Mesenchymal stem cell (in vitro differentiated cells and primary cell): ENCODE measurements at regions not wholly inside any gene's neighbourhood (a gene's known extent, or its start where the extent isn't known, plus 50 kb on each side); places are given as distances from the start of the nearest gene placed in this dataset.
"Not testable (repeated sequence)": the region's sequence is repeated elsewhere in the genome, so short reads cannot be mapped to it uniquely, and the experiment has no call there.

Source experiments
- DNase-seq: peaks from one replicate; pipeline ENCODE4 v3.0.0-alpha.2; 2013
- H2AFZ ChIP-seq: one replicate; pipeline ENCODE4 v1.6.1; 2013; ENCODE audit warnings: low read depth, mild to moderate bottlenecking, control low read depth, inconsistent platforms, low read length, moderate library complexity
- H2AK5ac ChIP-seq: 2 replicates; pipeline ENCODE4 v1.6.1; 2013; ENCODE audit warnings: low read length, moderate library complexity, mild to moderate bottlenecking, inconsistent platforms; ENCODE audit not compliant: severe bottlenecking
- H2BK120ac ChIP-seq: one replicate; pipeline ENCODE4 v1.6.1; 2013; ENCODE audit warnings: low read depth, mild to moderate bottlenecking, inconsistent platforms, low read length, moderate library complexity
- H2BK12ac ChIP-seq, 2 experiments: one replicate each; pipeline ENCODE4 v1.6.1; 2013; ENCODE audit warnings: inconsistent platforms in 2 of 2, low read length in 2 of 2, mild to moderate bottlenecking in 2 of 2, moderate library complexity in 2 of 2, control low read depth in 1 of 2
- H2BK15ac ChIP-seq: one replicate; pipeline ENCODE4 v1.6.1; 2013; ENCODE audit warnings: mild to moderate bottlenecking, low read depth, inconsistent platforms; ENCODE audit not compliant: poor library complexity, severe bottlenecking
- H2BK5ac ChIP-seq: 2 replicates; pipeline ENCODE4 v1.6.1; 2013; ENCODE audit warnings: low read depth, mild to moderate bottlenecking, low read length, control low read depth, inconsistent platforms; ENCODE audit not compliant: poor library complexity, severe bottlenecking
- H3K14ac ChIP-seq, 2 experiments: one replicate each; pipeline ENCODE4 v1.6.1; 2013; ENCODE audit warnings: inconsistent platforms in 2 of 2, low read length in 2 of 2, control low read depth in 1 of 2, mild to moderate bottlenecking in 1 of 2, moderate library complexity in 1 of 2
- H3K18ac ChIP-seq, 2 experiments: one replicate each; pipeline ENCODE4 v1.6.1; 2013; ENCODE audit warnings: inconsistent platforms in 2 of 2, low read length in 2 of 2, control low read depth in 1 of 2, low read depth in 1 of 2, mild to moderate bottlenecking in 1 of 2
- H3K23ac ChIP-seq, 2 experiments: one replicate each; pipeline ENCODE4 v1.6.1; 2013; ENCODE audit warnings: inconsistent platforms in 2 of 2, low read length in 2 of 2, mild to moderate bottlenecking in 2 of 2, moderate library complexity in 2 of 2, control low read depth in 1 of 2
- H3K27ac ChIP-seq: 2 replicates; pipeline ENCODE4 v1.5.1; 2013; ENCODE audit warnings: mild to moderate bottlenecking, moderate library complexity, low read length, control low read depth, inconsistent platforms; ENCODE audit not compliant: poor library complexity, severe bottlenecking
- H3K27me3 ChIP-seq, 2 experiments: 2 replicates each; pipeline versions ENCODE4 v1.6.1 to v1.7.0; 2013; ENCODE audit warnings: low read length in 2 of 2, mild to moderate bottlenecking in 2 of 2, moderate library complexity in 2 of 2, control low read depth in 1 of 2, inconsistent platforms in 1 of 2; ENCODE audit not compliant: control insufficient read depth in 1 of 2, insufficient read depth in 1 of 2
- H3K36me3 ChIP-seq, 2 experiments: 2 replicates each; pipeline versions ENCODE4 v1.6.1 to v1.7.0; 2013; ENCODE audit warnings: low read length in 2 of 2, control low read depth in 1 of 2, inconsistent platforms in 1 of 2, low read depth in 1 of 2, mild to moderate bottlenecking in 1 of 2; ENCODE audit not compliant: insufficient read depth in 2 of 2, control insufficient read depth in 1 of 2
- H3K4ac ChIP-seq, 2 experiments: one replicate each; pipeline ENCODE4 v1.6.1; 2013; ENCODE audit warnings: inconsistent platforms in 2 of 2, low read length in 2 of 2, mild to moderate bottlenecking in 2 of 2, moderate library complexity in 2 of 2, control low read depth in 1 of 2, low read depth in 1 of 2
- H3K4me1 ChIP-seq: 2 replicates; pipeline ENCODE4 v1.6.1; 2013; ENCODE audit warnings: low read depth, low read length, control low read depth; ENCODE audit not compliant: control insufficient read depth, insufficient read depth
- H3K4me2 ChIP-seq: 2 replicates; pipeline ENCODE4 v1.6.1; 2013; ENCODE audit warnings: low read length, mild to moderate bottlenecking, inconsistent platforms; ENCODE audit not compliant: poor library complexity, severe bottlenecking
- H3K4me3 ChIP-seq, 2 experiments: 2 replicates each; pipeline versions ENCODE4 v1.5.1 to v1.7.0; 2013; ENCODE audit warnings: low read length in 2 of 2, mild to moderate bottlenecking in 2 of 2, control low read depth in 1 of 2, low read depth in 1 of 2; ENCODE audit not compliant: insufficient read depth in 1 of 2
- H3K79me1 ChIP-seq: replicated peaks from 2 replicates; pipeline ENCODE4 v1.6.1; 2013; ENCODE audit warnings: mild to moderate bottlenecking, control low read depth, low read length, inconsistent platforms; ENCODE audit not compliant: poor library complexity, severe bottlenecking
- H3K9ac ChIP-seq: 2 replicates; pipeline ENCODE4 v1.7.0; 2013; ENCODE audit warnings: mild to moderate bottlenecking, low read length, moderate library complexity
- H3K9me3 ChIP-seq: 2 replicates; pipeline ENCODE4 v1.7.0; 2013; ENCODE audit warnings: mild to moderate bottlenecking, low read length; ENCODE audit not compliant: control insufficient read depth
- H4K8ac ChIP-seq: one replicate; pipeline ENCODE4 v1.6.1; 2013; ENCODE audit warnings: inconsistent platforms, mild to moderate bottlenecking, low read length, moderate library complexity
- H4K91ac ChIP-seq: one replicate; pipeline ENCODE4 v1.6.1; 2013; ENCODE audit warnings: mild to moderate bottlenecking, low read length, inconsistent platforms
- WGBS: methylation state at CpG from one replicate; pipeline ENCODE4 v1.1.7; 2013; ENCODE audit warnings: mixed read lengths; 5-methylcytosine and 5-hydroxymethylcytosine counted together

GRCh38 chr3:177626045-177626444 lies 428.8 kb upstream of the TBL1XR1 start:
- Histone ChIP-seq H3K27me3 (no peaks in the 10 kb centered on the region), H2AK5ac (no peak overlapping the region), H3K36me3 (no peaks in the 10 kb centered on the region), H4K91ac (no peak overlapping the region), H4K8ac (no peak overlapping the region), H3K27ac (no peak overlapping the region), H2AFZ (no peak overlapping the region), H3K4ac (no peak overlapping the region), H3K9me3 (no peaks in the 10 kb centered on the region), H3K18ac (no peak overlapping the region), H3K4me3 (no peak overlapping the region), H3K4me1 (no peaks in the 10 kb centered on the region), H3K23ac (no peak overlapping the region), H3K9ac (no peak overlapping the region), H3K4me2 (no peak overlapping the region), H3K14ac (no peak overlapping the region), H2BK15ac (no peak overlapping the region), H2BK12ac (no peak overlapping the region), H2BK120ac (no peak overlapping the region), H3K79me1 (no peaks in the 10 kb centered on the region), H2BK5ac (no peak overlapping the region)
- DNase-seq: no peak
- no CpG with 5 or more reads among the region's 2 CpGs for WGBS

GRCh38 chr3:177628095-177628719 lies 430.9 kb upstream of the TBL1XR1 start:
- H4K91ac ChIP-seq, H2AK5ac ChIP-seq: not testable (repeated sequence)

GRCh38 chr3:177629276-177629675 lies 432.0 kb upstream of the TBL1XR1 start:
- no peak overlapping the region for H2BK5ac ChIP-seq
- H3K4me3 ChIP-seq: no peak overlapping the region
- H3K79me1 ChIP-seq: no peaks in the 10 kb centered on the region
- H3K23ac ChIP-seq: no peak overlapping the region
- WGBS: 83% methylated on average over 1 of the region's 3 CpGs
- no peaks in the 10 kb centered on the region for H3K27me3 ChIP-seq
- H2AFZ ChIP-seq: no peak overlapping the region
- H3K27ac ChIP-seq: no peak overlapping the region
- no peaks in the 10 kb centered on the region for H3K4me1 ChIP-seq
- no peak overlapping the region for H3K4me2 ChIP-seq
- H3K9ac ChIP-seq: no peak overlapping the region
- H2BK15ac ChIP-seq: no peak overlapping the region
- H4K91ac ChIP-seq: no peak overlapping the region
- no peak overlapping the region for H3K14ac ChIP-seq
- H3K18ac ChIP-seq: no peak overlapping the region
- no peak overlapping the region for H2AK5ac ChIP-seq
- no peak overlapping the region for H2BK12ac ChIP-seq
- no peak overlapping the region for H3K4ac ChIP-seq
- no peak overlapping the region for H2BK120ac ChIP-seq
- no peaks in the 10 kb centered on the region for H3K36me3 ChIP-seq
- H3K9me3 ChIP-seq: no peaks in the 10 kb centered on the region
- DNase-seq: no peak
- H4K8ac ChIP-seq: no peak overlapping the region

More at GRCh38 chr3:177628095-177628719, 430.9 kb upstream of the TBL1XR1 start:
- not testable (repeated sequence) for H3K4me3 ChIP-seq, H4K8ac ChIP-seq, H3K23ac ChIP-seq, H2BK120ac ChIP-seq, H3K4ac ChIP-seq, H3K14ac ChIP-seq, H3K27ac ChIP-seq, H2BK12ac ChIP-seq, H2BK5ac ChIP-seq, H3K79me1 ChIP-seq, DNase-seq, H3K18ac ChIP-seq, H3K4me1 ChIP-seq, H3K27me3 ChIP-seq, H3K36me3 ChIP-seq, H2AFZ ChIP-seq, H3K4me2 ChIP-seq, H2BK15ac ChIP-seq, H3K9me3 ChIP-seq, H3K9ac ChIP-seq

GRCh38 chr3:177633671-177634207 lies 436.5 kb upstream of the TBL1XR1 start:
- no peak overlapping the region for H2AK5ac ChIP-seq
- H3K36me3 ChIP-seq: no peaks in the 10 kb centered on the region
- 100% methylated on average over 2 of the region's 5 CpGs for WGBS
- H3K23ac ChIP-seq: no peak overlapping the region
- no peak overlapping the region for H3K4me2 ChIP-seq
- no peak overlapping the region for H4K8ac ChIP-seq
- no peak overlapping the region for H4K91ac ChIP-seq
- no peak overlapping the region for H2BK120ac ChIP-seq
- no peaks in the 10 kb centered on the region for H3K9me3 ChIP-seq
- H3K4ac ChIP-seq: no peak overlapping the region
- H3K27me3 ChIP-seq: no peaks in the 10 kb centered on the region
- no peak overlapping the region for H2BK5ac ChIP-seq
- H2AFZ ChIP-seq: no peak overlapping the region
- no peak overlapping the region for H3K18ac ChIP-seq
- DNase-seq: peak; percentile 66
- H3K14ac ChIP-seq: no peak overlapping the region
- H3K27ac ChIP-seq: peak overlapping the region; percentile 58
- H3K79me1 ChIP-seq: no peaks in the 10 kb centered on the region
- no peak overlapping the region for H3K4me3 ChIP-seq
- H3K9ac ChIP-seq: no peak overlapping the region
- H2BK15ac ChIP-seq: no peak overlapping the region
- H3K4me1 ChIP-seq: no peaks in the 10 kb centered on the region
- no peak overlapping the region for H2BK12ac ChIP-seq
